K562 (cell line): ENCODE measurements at regions not wholly inside any gene's neighbourhood (a gene's known extent, or its start where the extent isn't known, plus 50 kb on each side); places are given as distances from the start of the nearest gene placed in this dataset.
"Not testable (repeated sequence)": the region's sequence is repeated elsewhere in the genome, so short reads cannot be mapped to it uniquely, and the experiment has no call there.

Source experiments
- ATF7 ChIP-seq: fragments of 450-650 bp; IDR thresholded peaks from 2 replicates; pipeline ENCODE4 v1.7.1; 2014; ENCODE audit warnings: mild to moderate bottlenecking, moderate library complexity
- EZH2 ChIP-seq: IDR thresholded peaks from 2 replicates; pipeline ENCODE4 v1.6.1; 2012; ENCODE audit warnings: low read depth, mild to moderate bottlenecking, inconsistent platforms, low read length, borderline replicate concordance
- FOXJ3 ChIP-seq: sonication (generic); formaldehyde crosslinking; IDR thresholded peaks from 2 replicates; pipeline ENCODE4 v1.4.0; 2020; ENCODE audit warnings: mild to moderate bottlenecking, missing genetic modification reagents
- HOXB6 ChIP-seq: fragments of 250-450 bp; sonication (Bioruptor Pico); IDR thresholded peaks from 2 replicates; pipeline ENCODE4 v1.5.1; 2022; ENCODE audit warnings: mild to moderate bottlenecking, borderline replicate concordance
- ILK ChIP-seq: fragments of 450-650 bp; IDR thresholded peaks from 2 replicates; pipeline ENCODE4 v1.6.1; 2016; ENCODE audit warnings: missing genetic modification characterization, low read depth, mild to moderate bottlenecking, missing compliant biosample characterization, moderate library complexity, borderline replicate concordance
- JUNB ChIP-seq: fragments of 450-650 bp; formaldehyde crosslinking; conservative IDR thresholded peaks from 2 replicates; pipeline ENCODE4 v1.4.0; 2020; ENCODE audit warnings: mild to moderate bottlenecking
- SMC3 ChIP-seq: conservative IDR thresholded peaks from 2 replicates; pipeline ENCODE4 v1.6.1; 2011; ENCODE audit warnings: low read depth, low read length, improper control_type of control experiment; ENCODE audit not compliant: insufficient read depth
- SP1 ChIP-seq: sonication (generic); formaldehyde crosslinking; IDR thresholded peaks from 2 replicates; pipeline ENCODE4 v1.8.1; 2022; ENCODE audit warnings: mild to moderate bottlenecking, missing genetic modification reagents
- TF ChIP-seq, protein P1 (sequence below): sonication (generic); formaldehyde crosslinking; IDR thresholded peaks from 2 replicates; pipeline ENCODE4 v1.8.0; 2023; ENCODE audit warnings: mild to moderate bottlenecking, missing genetic modification reagents
- TF ChIP-seq, protein P2 (sequence below): fragments of 250-450 bp; sonication (Bioruptor Pico); IDR thresholded peaks from 2 replicates; pipeline ENCODE4 v1.5.0; 2022; ENCODE audit warnings: mild to moderate bottlenecking
- TF ChIP-seq, protein P3 (sequence below), 3 experiments: IDR thresholded peaks in 2 of 3; conservative IDR thresholded peaks in 1 of 3; 2 replicates each; pipeline ENCODE4 v1.5.1; 2011 to 2012; ENCODE audit warnings: low read length in 3 of 3, mild to moderate bottlenecking in 3 of 3, control low read depth in 2 of 3, improper control_type of control experiment in 1 of 3, inconsistent platforms in 1 of 3, low read depth in 1 of 3, mixed read lengths in 1 of 3, moderate library complexity in 1 of 3; ENCODE audit not compliant: insufficient read depth in 2 of 3
- TF ChIP-seq, protein P4 (sequence below): sonication (generic); formaldehyde crosslinking; IDR thresholded peaks from 2 replicates; pipeline ENCODE4 v1.5.0; 2020; ENCODE audit warnings: missing genetic modification reagents

DNA sequence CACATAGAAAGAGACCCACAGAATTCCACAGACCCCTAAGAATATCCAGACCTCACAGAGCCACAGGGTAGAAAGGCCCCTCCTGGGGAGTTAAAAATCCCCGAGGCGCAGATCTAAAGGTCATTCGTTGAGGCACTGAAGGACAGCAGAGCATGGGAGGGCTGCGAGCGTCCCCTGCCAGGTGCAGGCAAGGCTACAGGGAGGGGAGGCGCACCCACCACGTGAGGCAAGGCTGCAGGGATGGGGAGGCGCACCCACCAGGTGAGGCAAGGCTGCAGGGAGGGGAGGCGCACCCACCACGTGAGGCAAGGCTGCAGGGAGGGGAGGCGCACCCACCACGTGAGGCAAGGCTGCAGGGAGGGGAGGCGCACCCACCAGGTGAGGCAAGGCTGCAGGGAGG lies 785.6 kb upstream of the FRG1 start:
- not testable (repeated sequence) for TF ChIP-seq JUNB (CRISPR knock-in tag); ATF7; HOXB6 (CRISPR knock-in tag); EZH2; SP1; FOXJ3 (CRISPR knock-in tag); ILK (tag); SMC3
- TF ChIP-seq, protein P1, sequence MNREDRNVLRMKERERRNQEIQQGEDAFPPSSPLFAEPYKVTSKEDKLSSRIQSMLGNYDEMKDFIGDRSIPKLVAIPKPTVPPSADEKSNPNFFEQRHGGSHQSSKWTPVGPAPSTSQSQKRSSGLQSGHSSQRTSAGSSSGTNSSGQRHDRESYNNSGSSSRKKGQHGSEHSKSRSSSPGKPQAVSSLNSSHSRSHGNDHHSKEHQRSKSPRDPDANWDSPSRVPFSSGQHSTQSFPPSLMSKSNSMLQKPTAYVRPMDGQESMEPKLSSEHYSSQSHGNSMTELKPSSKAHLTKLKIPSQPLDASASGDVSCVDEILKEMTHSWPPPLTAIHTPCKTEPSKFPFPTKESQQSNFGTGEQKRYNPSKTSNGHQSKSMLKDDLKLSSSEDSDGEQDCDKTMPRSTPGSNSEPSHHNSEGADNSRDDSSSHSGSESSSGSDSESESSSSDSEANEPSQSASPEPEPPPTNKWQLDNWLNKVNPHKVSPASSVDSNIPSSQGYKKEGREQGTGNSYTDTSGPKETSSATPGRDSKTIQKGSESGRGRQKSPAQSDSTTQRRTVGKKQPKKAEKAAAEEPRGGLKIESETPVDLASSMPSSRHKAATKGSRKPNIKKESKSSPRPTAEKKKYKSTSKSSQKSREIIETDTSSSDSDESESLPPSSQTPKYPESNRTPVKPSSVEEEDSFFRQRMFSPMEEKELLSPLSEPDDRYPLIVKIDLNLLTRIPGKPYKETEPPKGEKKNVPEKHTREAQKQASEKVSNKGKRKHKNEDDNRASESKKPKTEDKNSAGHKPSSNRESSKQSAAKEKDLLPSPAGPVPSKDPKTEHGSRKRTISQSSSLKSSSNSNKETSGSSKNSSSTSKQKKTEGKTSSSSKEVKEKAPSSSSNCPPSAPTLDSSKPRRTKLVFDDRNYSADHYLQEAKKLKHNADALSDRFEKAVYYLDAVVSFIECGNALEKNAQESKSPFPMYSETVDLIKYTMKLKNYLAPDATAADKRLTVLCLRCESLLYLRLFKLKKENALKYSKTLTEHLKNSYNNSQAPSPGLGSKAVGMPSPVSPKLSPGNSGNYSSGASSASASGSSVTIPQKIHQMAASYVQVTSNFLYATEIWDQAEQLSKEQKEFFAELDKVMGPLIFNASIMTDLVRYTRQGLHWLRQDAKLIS (CRISPR knock-in tag): not testable (repeated sequence)
- TF ChIP-seq, protein P2, sequence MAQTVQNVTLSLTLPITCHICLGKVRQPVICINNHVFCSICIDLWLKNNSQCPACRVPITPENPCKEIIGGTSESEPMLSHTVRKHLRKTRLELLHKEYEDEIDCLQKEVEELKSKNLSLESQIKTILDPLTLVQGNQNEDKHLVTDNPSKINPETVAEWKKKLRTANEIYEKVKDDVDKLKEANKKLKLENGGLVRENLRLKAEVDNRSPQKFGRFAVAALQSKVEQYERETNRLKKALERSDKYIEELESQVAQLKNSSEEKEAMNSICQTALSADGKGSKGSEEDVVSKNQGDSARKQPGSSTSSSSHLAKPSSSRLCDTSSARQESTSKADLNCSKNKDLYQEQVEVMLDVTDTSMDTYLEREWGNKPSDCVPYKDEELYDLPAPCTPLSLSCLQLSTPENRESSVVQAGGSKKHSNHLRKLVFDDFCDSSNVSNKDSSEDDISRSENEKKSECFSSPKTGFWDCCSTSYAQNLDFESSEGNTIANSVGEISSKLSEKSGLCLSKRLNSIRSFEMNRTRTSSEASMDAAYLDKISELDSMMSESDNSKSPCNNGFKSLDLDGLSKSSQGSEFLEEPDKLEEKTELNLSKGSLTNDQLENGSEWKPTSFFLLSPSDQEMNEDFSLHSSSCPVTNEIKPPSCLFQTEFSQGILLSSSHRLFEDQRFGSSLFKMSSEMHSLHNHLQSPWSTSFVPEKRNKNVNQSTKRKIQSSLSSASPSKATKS (CRISPR knock-in tag): not testable (repeated sequence)
- TF ChIP-seq, protein P3, sequence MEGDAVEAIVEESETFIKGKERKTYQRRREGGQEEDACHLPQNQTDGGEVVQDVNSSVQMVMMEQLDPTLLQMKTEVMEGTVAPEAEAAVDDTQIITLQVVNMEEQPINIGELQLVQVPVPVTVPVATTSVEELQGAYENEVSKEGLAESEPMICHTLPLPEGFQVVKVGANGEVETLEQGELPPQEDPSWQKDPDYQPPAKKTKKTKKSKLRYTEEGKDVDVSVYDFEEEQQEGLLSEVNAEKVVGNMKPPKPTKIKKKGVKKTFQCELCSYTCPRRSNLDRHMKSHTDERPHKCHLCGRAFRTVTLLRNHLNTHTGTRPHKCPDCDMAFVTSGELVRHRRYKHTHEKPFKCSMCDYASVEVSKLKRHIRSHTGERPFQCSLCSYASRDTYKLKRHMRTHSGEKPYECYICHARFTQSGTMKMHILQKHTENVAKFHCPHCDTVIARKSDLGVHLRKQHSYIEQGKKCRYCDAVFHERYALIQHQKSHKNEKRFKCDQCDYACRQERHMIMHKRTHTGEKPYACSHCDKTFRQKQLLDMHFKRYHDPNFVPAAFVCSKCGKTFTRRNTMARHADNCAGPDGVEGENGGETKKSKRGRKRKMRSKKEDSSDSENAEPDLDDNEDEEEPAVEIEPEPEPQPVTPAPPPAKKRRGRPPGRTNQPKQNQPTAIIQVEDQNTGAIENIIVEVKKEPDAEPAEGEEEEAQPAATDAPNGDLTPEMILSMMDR (IDR thresholded peaks at IDR 0.05 in 2 of 3, conservative IDR thresholded peaks at IDR 0.05 in 1 of 3; ENCODE audit: insufficient read depth in 2 of 3, low read depth in 1 of 3, low read length in 3 of 3): not testable (repeated sequence)
- TF ChIP-seq, protein P4, sequence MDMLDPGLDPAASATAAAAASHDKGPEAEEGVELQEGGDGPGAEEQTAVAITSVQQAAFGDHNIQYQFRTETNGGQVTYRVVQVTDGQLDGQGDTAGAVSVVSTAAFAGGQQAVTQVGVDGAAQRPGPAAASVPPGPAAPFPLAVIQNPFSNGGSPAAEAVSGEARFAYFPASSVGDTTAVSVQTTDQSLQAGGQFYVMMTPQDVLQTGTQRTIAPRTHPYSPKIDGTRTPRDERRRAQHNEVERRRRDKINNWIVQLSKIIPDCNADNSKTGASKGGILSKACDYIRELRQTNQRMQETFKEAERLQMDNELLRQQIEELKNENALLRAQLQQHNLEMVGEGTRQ (CRISPR knock-in tag): not testable (repeated sequence)
